Peyer's patch (tissue), 4 donors: ENCODE measurements at regions not wholly inside any gene's neighbourhood (a gene's known extent, or its start where the extent isn't known, plus 50 kb on each side); places are given as distances from the start of the nearest gene placed in this dataset.

Source experiments
- DNase-seq, 3 donors: peaks; one replicate each; pipeline ENCODE4 v3.0.0-alpha.2; 2017 to 2019
- H3K27ac ChIP-seq, 4 donors: fragments of 200-600 bp; sonication (generic); one replicate each; pipeline ENCODE4 v1.5.1; 2016 to 2019
- H3K27me3 ChIP-seq, 2 donors: fragments of 200-600 bp; sonication (generic); one replicate each; pipeline ENCODE4 v1.5.1; 2019
- H3K36me3 ChIP-seq, 3 donors: fragments of 200-600 bp; sonication (generic); one replicate each; pipeline ENCODE4 v1.5.1; 2016 to 2019
- H3K4me1 ChIP-seq, 4 donors: fragments of 200-600 bp; sonication (generic); one replicate each; pipeline ENCODE4 v1.5.1; 2016 to 2019
- H3K4me3 ChIP-seq, 4 donors: fragments of 200-600 bp; sonication (generic); 1 replicate in 3 of 4; 2 replicates in 1 of 4; pipeline ENCODE4 v1.5.1; 2016 to 2019; ENCODE audit warnings: mild to moderate bottlenecking in 1 of 4
- H3K9me3 ChIP-seq, 4 donors: fragments of 200-600 bp; sonication (generic); one replicate each; pipeline ENCODE4 v1.5.1; 2016 to 2019; ENCODE audit warnings: mild to moderate bottlenecking in 1 of 4
- POLR2A ChIP-seq, 2 donors: fragments of 450-650 bp; IDR thresholded peaks; one replicate each; pipeline ENCODE4 v1.5.1; 2017; ENCODE audit warnings: antibody characterized with exemption in 2 of 2, mild to moderate bottlenecking in 2 of 2, moderate library complexity in 2 of 2
- TF ChIP-seq, protein P1 (sequence below), 6 experiments: fragments of 450-650 bp in 4 of 6; fragments of 200-600 bp in 2 of 6; sonication (generic) in 1 of 6; IDR thresholded peaks; one replicate each; pipeline ENCODE4 v1.5.1; 2017 to 2019; ENCODE audit warnings: antibody characterized with exemption in 6 of 6, mild to moderate bottlenecking in 3 of 6, moderate library complexity in 1 of 6

DNA sequence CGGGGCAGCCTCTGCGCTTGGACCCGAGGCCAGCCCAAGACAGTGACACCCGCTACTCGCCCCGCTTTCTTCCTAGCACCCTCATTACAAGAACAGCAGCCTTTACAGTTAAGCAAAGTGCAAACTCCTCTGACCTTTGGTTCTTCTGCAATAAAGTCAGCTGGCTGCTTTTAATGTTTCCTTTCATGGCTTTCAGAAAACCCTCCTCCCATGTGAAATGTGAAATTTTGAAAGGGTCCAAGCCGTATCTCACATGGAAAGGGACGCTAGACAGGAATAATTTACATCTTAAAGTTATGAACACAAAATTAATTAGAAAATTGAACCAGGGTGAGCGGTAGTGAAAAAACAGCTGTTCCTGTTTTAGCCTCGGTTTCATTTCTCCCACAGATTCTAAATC is 520.1 kb upstream of the FRG1 start:
- H3K4me1 ChIP-seq, result no peaks in the 10 kb centered on the region
- H3K9me3 ChIP-seq, result peaks cover 0 to 2% (median 0%) of the 10 kb centered on the region in 4 donors
- H3K27ac ChIP-seq, result no peak overlapping the region
- H3K27me3 ChIP-seq, result no peaks in the 10 kb centered on the region
- TF ChIP-seq POLR2A (IDR thresholded peaks at IDR 0.05), result no peak
- TF ChIP-seq, protein P1, sequence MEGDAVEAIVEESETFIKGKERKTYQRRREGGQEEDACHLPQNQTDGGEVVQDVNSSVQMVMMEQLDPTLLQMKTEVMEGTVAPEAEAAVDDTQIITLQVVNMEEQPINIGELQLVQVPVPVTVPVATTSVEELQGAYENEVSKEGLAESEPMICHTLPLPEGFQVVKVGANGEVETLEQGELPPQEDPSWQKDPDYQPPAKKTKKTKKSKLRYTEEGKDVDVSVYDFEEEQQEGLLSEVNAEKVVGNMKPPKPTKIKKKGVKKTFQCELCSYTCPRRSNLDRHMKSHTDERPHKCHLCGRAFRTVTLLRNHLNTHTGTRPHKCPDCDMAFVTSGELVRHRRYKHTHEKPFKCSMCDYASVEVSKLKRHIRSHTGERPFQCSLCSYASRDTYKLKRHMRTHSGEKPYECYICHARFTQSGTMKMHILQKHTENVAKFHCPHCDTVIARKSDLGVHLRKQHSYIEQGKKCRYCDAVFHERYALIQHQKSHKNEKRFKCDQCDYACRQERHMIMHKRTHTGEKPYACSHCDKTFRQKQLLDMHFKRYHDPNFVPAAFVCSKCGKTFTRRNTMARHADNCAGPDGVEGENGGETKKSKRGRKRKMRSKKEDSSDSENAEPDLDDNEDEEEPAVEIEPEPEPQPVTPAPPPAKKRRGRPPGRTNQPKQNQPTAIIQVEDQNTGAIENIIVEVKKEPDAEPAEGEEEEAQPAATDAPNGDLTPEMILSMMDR (IDR thresholded peaks at IDR 0.05), result no peak
- no peaks in the 10 kb centered on the region for H3K36me3 ChIP-seq
- no peak overlapping the region for H3K4me3 ChIP-seq
- no peak for DNase-seq

DNA sequence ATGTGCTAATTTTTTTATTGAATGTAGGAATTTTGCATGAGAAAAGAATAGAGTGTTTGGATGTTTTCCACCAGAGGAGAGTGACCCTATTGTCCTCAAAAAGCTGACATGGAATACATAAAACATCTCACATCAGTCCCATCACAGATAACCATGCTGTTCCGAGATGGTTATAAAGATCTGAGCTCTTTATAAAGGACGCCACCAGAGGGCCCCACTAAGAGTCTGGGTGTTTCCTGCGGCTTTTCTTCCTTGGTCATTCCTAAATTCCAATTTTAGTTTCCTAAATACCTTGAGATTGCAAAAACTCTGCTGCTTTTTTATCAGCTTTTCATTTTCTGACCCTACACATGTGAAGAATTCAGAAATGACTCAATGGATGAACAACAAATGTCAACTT is 504.5 kb upstream of the FRG1 start:
- H3K36me3 ChIP-seq, result no peaks in the 10 kb centered on the region
- peaks cover 0 to 6% (median 0%) of the 10 kb centered on the region in 4 donors for H3K9me3 ChIP-seq
- no peak for TF ChIP-seq POLR2A (IDR thresholded peaks at IDR 0.05)
- TF ChIP-seq, protein P1 (IDR thresholded peaks at IDR 0.05), result no peak
- no peak overlapping the region for H3K4me3 ChIP-seq
- no peaks in the 10 kb centered on the region for H3K27me3 ChIP-seq
- no peak overlapping the region for H3K27ac ChIP-seq
- H3K4me1 ChIP-seq, result no peaks in the 10 kb centered on the region
- no peak for DNase-seq

DNA sequence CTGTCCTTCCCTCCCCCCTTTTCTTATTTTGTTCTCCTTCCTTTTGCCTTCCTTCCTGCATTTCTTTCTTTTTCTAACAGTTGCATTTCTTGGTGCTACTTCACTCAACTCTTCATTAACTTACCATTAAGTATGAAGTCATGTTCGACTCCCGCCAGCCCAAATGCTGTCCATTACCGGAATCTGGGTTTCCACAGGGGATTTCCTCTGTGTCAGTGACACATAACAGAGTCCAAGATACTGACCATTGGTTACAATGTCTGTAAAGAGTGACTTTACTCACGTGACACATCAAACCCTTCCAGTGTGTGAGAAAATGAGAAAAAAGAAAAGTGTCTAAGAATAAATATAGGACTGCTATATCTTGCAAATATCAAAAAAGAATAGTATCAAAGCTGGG is 500.0 kb upstream of the FRG1 start:
- DNase-seq, result no peak
- H3K4me1 ChIP-seq, result no peaks in the 10 kb centered on the region
- peaks cover 0 to 6% (median 0%) of the 10 kb centered on the region in 4 donors for H3K9me3 ChIP-seq
- H3K36me3 ChIP-seq, result no peaks in the 10 kb centered on the region
- no peak overlapping the region for H3K4me3 ChIP-seq
- H3K27me3 ChIP-seq, result no peaks in the 10 kb centered on the region
- TF ChIP-seq POLR2A (IDR thresholded peaks at IDR 0.05), result no peak
- TF ChIP-seq, protein P1 (IDR thresholded peaks at IDR 0.05), result no peak
- H3K27ac ChIP-seq, result no peak overlapping the region

DNA sequence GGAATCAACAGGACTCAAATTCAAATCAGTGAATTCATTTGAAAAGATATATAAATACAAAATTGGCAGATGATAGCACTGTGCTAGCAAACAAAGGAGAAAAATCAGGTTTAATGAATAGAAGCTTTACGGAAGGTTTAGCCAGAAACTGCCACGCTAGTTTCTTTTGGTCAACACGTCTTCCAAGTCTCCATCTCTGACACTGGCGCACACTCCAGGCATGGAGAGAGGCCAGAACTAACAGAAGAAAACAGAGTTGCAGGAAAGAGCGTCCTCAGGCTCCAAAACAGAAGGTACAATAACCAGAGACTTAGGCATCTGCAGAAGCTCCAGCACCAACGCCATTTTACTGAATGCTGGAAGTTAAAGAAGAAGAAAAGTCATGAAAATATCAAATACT is 497.3 kb upstream of the FRG1 start:
- H3K9me3 ChIP-seq, result no peaks in the 10 kb centered on the region
- no peak overlapping the region for H3K4me3 ChIP-seq

DNA sequence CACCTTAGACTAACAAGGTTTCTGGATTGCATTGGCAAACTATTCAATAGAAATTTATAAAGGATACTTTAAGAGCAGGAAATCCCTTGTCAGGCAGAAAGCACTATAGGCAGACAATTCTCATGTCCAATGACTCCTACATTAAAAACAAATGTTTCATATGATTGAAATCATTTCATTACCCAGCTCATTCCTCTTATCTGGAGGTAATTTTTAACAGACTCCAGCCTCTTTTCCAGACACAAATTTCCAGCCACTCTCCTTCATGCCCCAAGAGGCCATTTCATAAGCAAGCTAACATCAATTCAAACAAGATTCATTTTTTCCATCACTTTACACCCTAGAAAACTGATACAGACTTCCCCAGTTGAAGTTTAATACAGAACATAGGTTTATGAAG is 495.1 kb upstream of the FRG1 start:
- no peaks in the 10 kb centered on the region for H3K36me3 ChIP-seq
- H3K4me3 ChIP-seq, result no peak overlapping the region
- H3K27ac ChIP-seq, result no peak overlapping the region
- no peaks in the 10 kb centered on the region for H3K4me1 ChIP-seq
- H3K9me3 ChIP-seq, result no peaks in the 10 kb centered on the region
- TF ChIP-seq POLR2A (IDR thresholded peaks at IDR 0.05), result no peak
- TF ChIP-seq, protein P1 (IDR thresholded peaks at IDR 0.05), result no peak
- no peak for DNase-seq
- H3K27me3 ChIP-seq, result no peaks in the 10 kb centered on the region

More for the DNA sequence above, 497.3 kb upstream of the FRG1 start:
- no peaks in the 10 kb centered on the region for H3K36me3 ChIP-seq
- no peak for DNase-seq
- no peak for TF ChIP-seq POLR2A (IDR thresholded peaks at IDR 0.05)
- TF ChIP-seq, protein P1 (IDR thresholded peaks at IDR 0.05), result no peak
- H3K4me1 ChIP-seq, result no peaks in the 10 kb centered on the region
- H3K27me3 ChIP-seq, result no peaks in the 10 kb centered on the region
- no peak overlapping the region for H3K27ac ChIP-seq

DNA sequence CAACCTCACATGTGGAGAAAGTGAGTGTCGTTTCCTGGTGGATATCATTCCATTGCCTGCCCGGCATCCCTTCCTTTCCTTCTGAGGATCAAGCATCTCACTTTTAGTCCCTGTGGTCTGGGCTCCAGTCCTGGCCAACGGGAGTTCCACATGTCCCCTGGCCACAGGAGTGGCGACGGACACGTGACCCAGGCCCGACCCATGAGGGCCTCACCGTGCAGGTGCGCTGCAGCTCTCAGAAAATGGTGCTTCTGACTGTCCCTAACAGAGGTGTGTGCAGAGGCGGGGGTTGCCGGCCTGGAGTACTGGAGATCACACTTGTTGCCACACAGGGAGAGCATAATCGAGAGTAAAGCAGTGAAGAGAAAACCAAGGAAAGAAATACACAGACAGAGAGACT is 476.9 kb upstream of the FRG1 start:
- Histone ChIP-seq H3K9me3 (peaks cover 0 to 15% (median 4%) of the 10 kb centered on the region in 4 donors), H3K4me1 (no peaks in the 10 kb centered on the region), H3K27me3 (no peaks in the 10 kb centered on the region), H3K36me3 (no peaks in the 10 kb centered on the region), H3K4me3 (no peak overlapping the region), H3K27ac (no peak overlapping the region)
- DNase-seq, result no peak
- TF ChIP-seq, protein P1 (IDR thresholded peaks at IDR 0.05), result no peak
- no peak for TF ChIP-seq POLR2A (IDR thresholded peaks at IDR 0.05)
